K562 (cell line): ENCODE measurements at regions not wholly inside any gene's neighbourhood (a gene's known extent, or its start where the extent isn't known, plus 50 kb on each side); places are given as distances from the start of the nearest gene placed in this dataset.

Source experiments
- CTCF ChIP-seq, 3 experiments: IDR thresholded peaks in 2 of 3; conservative IDR thresholded peaks in 1 of 3; 2 replicates each; pipeline ENCODE4 v1.5.1; 2011 to 2012; ENCODE audit warnings: low read length in 3 of 3, mild to moderate bottlenecking in 3 of 3, control low read depth in 2 of 3, improper control_type of control experiment in 1 of 3, inconsistent platforms in 1 of 3, low read depth in 1 of 3, mixed read lengths in 1 of 3, moderate library complexity in 1 of 3; ENCODE audit not compliant: insufficient read depth in 2 of 3
- EHMT2 ChIP-seq: fragments of 450-650 bp; IDR thresholded peaks from 2 replicates; pipeline ENCODE4 v1.6.1; 2018; ENCODE audit warnings: antibody characterized with exemption
- EP300 ChIP-seq: IDR thresholded peaks from 2 replicates; pipeline ENCODE4 v1.6.1; 2012; ENCODE audit warnings: low read length, improper control_type of control experiment
- HDGF ChIP-seq: fragments of 450-650 bp; IDR thresholded peaks from 2 replicates; pipeline ENCODE4 v1.6.1; 2016
- REST ChIP-seq, 2 experiments: fragments of 450-650 bp; formaldehyde crosslinking in 1 of 2; IDR thresholded peaks; 2 replicates each; pipeline versions ENCODE4 v1.4.0 to v1.6.1; 2014 to 2020; ENCODE audit warnings: mild to moderate bottlenecking in 2 of 2, borderline replicate concordance in 1 of 2, low read depth in 1 of 2
- ZNF277 ChIP-seq: fragments of 250-450 bp; sonication (Bioruptor Pico); IDR thresholded peaks from 2 replicates; pipeline ENCODE4 v1.8.0; 2022; ENCODE audit warnings: inconsistent platforms, mild to moderate bottlenecking, moderate library complexity, borderline replicate concordance

GRCh38 chr4:114103908-114104307, 124.5 kb upstream of the ARSJ start:
- TF ChIP-seq EP300 (no peak), CTCF (IDR thresholded peaks at IDR 0.05 in 2 of 3, conservative IDR thresholded peaks at IDR 0.05 in 1 of 3; ENCODE audit: insufficient read depth in 2 of 3, low read depth in 1 of 3, low read length in 3 of 3) (no peak), ZNF277 (no peak), EHMT2 (no peak), REST (IDR thresholded peaks at IDR 0.05; ENCODE audit: borderline replicate concordance) (no peak), REST (CRISPR knock-in tag; IDR thresholded peaks at IDR 0.05; ENCODE audit: low read depth) (no peak), HDGF (no peak)
